ENCODE measurements at regions not wholly inside any gene's neighbourhood (a gene's known extent, or its start where the extent isn't known, plus 50 kb on each side); places are given as distances from the start of the nearest gene placed in this dataset.

DNA sequence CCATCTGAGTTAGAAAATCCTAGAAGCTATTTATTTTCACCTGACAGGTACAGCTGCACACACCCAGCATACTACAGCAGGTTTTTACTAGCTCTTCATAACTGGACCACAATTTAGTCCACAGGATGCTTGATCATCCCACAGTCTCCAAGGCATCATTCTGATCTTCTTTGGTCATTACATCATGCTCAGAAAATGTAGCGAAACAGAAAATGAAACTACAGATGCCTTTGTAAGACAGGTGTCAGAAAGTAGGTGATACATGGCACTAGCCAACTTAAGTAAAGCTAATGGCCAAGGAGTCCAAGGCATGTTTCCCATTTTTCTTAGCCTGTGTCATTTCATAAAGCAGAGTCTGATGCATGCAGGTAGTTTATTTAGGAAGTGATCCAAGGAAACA is 102.3 kb downstream of the HTR1B start:
- TF ChIP-seq, protein P1, sequence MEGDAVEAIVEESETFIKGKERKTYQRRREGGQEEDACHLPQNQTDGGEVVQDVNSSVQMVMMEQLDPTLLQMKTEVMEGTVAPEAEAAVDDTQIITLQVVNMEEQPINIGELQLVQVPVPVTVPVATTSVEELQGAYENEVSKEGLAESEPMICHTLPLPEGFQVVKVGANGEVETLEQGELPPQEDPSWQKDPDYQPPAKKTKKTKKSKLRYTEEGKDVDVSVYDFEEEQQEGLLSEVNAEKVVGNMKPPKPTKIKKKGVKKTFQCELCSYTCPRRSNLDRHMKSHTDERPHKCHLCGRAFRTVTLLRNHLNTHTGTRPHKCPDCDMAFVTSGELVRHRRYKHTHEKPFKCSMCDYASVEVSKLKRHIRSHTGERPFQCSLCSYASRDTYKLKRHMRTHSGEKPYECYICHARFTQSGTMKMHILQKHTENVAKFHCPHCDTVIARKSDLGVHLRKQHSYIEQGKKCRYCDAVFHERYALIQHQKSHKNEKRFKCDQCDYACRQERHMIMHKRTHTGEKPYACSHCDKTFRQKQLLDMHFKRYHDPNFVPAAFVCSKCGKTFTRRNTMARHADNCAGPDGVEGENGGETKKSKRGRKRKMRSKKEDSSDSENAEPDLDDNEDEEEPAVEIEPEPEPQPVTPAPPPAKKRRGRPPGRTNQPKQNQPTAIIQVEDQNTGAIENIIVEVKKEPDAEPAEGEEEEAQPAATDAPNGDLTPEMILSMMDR (IDR thresholded peaks at IDR 0.05; ENCODE audit: borderline replicate concordance, extremely low read depth, low read length, poor library complexity, severe bottlenecking) = no peak
- no peak for TF ChIP-seq EZH2 (IDR thresholded peaks at IDR 0.05; ENCODE audit: borderline replicate concordance, low read depth, low read length, severe bottlenecking)

Data from DND-41 (cell line).